Heart right ventricle (tissue), 16 donors: ENCODE measurements at regions not wholly inside any gene's neighbourhood (a gene's known extent, or its start where the extent isn't known, plus 50 kb on each side); places are given as distances from the start of the nearest gene placed in this dataset.

Experiments
- ATAC-seq, 8 donors: fragments of 200-7000 bp; cut with Tn5 transposase; one replicate each; pipeline ENCODE4 v1.9.1; 2020; ENCODE audit warnings: mild to moderate bottlenecking in 8 of 8, moderate library complexity in 8 of 8, moderate number of reproducible peaks in 1 of 8
- DNase-seq, 2 donors: peaks; one replicate each; pipeline ENCODE4 v3.0.0-alpha.2; 2020
- H3K27ac ChIP-seq, 10 donors: fragments of 200-600 bp; sonication (generic) in 2 of 10; one replicate each; pipeline versions ENCODE4 v1.5.0 to v1.8.0; 2020 to 2022; ENCODE audit warnings: mild to moderate bottlenecking in 3 of 10
- H3K27me3 ChIP-seq, 7 donors: fragments of 200-600 bp; one replicate each; pipeline ENCODE4 v1.8.0; 2021 to 2022; ENCODE audit warnings: mild to moderate bottlenecking in 2 of 7
- H3K36me3 ChIP-seq, 9 donors: fragments of 200-600 bp; sonication (generic) in 1 of 9; one replicate each; pipeline versions ENCODE4 v1.5.0 to v1.8.0; 2020 to 2022; ENCODE audit warnings: mild to moderate bottlenecking in 2 of 9
- H3K4me1 ChIP-seq, 9 donors: fragments of 200-600 bp; sonication (generic) in 1 of 9; one replicate each; pipeline versions ENCODE4 v1.5.0 to v1.8.0; 2020 to 2022; ENCODE audit warnings: mild to moderate bottlenecking in 4 of 9
- H3K4me3 ChIP-seq, 10 donors: fragments of 200-600 bp; sonication (generic) in 2 of 10; one replicate each; pipeline versions ENCODE4 v1.5.0 to v1.8.0; 2020 to 2022; ENCODE audit warnings: mild to moderate bottlenecking in 7 of 10, moderate library complexity in 2 of 10
- H3K9me3 ChIP-seq, 11 donors: fragments of 200-600 bp in 10 of 11; sonication (generic) in 2 of 11; one replicate each; pipeline versions ENCODE4 v1.5.0 to v1.8.0; 2013 to 2022; ENCODE audit warnings: mild to moderate bottlenecking in 2 of 11, control low read depth in 1 of 11, moderate library complexity in 1 of 11
- WGBS, 2 donors: extraction: QIAGEN DNeasy Blood & Tissue Kit; methylation state at CpG; one replicate each; pipeline ENCODE4 v1.1.7; 2013; ENCODE audit warnings: inconsistent platforms in 1 of 2; 5-methylcytosine and 5-hydroxymethylcytosine counted together
- intact Hi-C, 10 donors: fragments of 100-400 bp; cut with DNase I; formaldehyde crosslinking; loops; one replicate each; pipeline versions ENCODE4 v1.11.1 to v1.14.2; 2022
- TF ChIP-seq, protein P1 (sequence below), 9 donors: fragments of 200-600 bp; sonication (generic) in 2 of 9; IDR thresholded peaks; one replicate each; pipeline versions ENCODE4 v1.5.0 to v1.8.0; 2021 to 2022; ENCODE audit warnings: antibody characterized with exemption in 9 of 9, mild to moderate bottlenecking in 5 of 9, moderate library complexity in 1 of 9
- donor health status: Arrhythmogenic right ventricular cardiomyopathy.
- donor health status: ischemic (EF 13 %, LVEDD 7.1; RV severe dilation, severe dysfunction).
- donor health status: healthy with polysubstance abuse.
- donor health status: DM: no; HTN: yes; CAD: no.
- donor health status: DM: no; HTN: no; CAD: no.
- donor health status: ischemic (EF 25% LVEDD 6.9; RV normal size, moderate dysfunction).
- donor health status: ischemic (EF 25% LVEDD 5.7; RV mildly dilated, moderate dysfunction).
- donor health status: healthy.
- donor health status: DM: yes; HTN: yes; CAD: no.
- donor health status: Ischemic cardiomyopathy.
- donor health status: ischemic (EF 35%, LVEDD 5.7; RV mildly dilated, moderate dysfunction).
- donor health status: nonischemic (EF 11% LVEDD 7.7; RV severe dilation, severe dysfunction).
- donor health status: DM: yes; HTN: yes; CAD: no.
- donor health status: PGD.
- donor health status: ischemic (EF 29% LVEDD 5.4; RV normal size, mild dysfunction).
- donor health status: nonischemic (EF 23%, LVEDD 6.1; RV moderate dilation, normal function).

DNA sequence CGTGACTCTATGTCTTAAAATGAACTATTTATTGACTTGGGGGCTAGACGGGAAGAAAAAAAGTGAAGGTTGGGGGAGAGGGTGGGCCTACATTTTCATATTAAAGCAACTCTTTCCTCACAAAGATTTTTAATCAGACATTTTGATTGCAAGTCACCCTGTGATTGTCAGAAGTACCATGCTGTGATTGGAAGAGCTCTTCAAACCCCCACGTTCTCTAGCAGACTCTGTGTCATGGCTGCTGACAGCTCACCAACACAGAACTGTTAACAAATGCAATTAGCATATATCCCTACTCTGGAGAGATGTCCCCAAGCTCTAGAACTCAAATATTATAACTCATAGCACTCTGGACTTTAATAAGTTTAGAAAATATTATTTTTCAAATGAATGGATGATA lies 428.4 kb upstream of the DCC start:
- Histone ChIP-seq H3K4me3 (no peak overlapping the region), H3K4me1 (no peaks in the 10 kb centered on the region), H3K9me3 (no peaks in the 10 kb centered on the region), H3K27me3 (no peaks in the 10 kb centered on the region), H3K36me3 (no peaks in the 10 kb centered on the region), H3K27ac (no peak overlapping the region)
- intact Hi-C loops, result no loop called here
- TF ChIP-seq, protein P1, sequence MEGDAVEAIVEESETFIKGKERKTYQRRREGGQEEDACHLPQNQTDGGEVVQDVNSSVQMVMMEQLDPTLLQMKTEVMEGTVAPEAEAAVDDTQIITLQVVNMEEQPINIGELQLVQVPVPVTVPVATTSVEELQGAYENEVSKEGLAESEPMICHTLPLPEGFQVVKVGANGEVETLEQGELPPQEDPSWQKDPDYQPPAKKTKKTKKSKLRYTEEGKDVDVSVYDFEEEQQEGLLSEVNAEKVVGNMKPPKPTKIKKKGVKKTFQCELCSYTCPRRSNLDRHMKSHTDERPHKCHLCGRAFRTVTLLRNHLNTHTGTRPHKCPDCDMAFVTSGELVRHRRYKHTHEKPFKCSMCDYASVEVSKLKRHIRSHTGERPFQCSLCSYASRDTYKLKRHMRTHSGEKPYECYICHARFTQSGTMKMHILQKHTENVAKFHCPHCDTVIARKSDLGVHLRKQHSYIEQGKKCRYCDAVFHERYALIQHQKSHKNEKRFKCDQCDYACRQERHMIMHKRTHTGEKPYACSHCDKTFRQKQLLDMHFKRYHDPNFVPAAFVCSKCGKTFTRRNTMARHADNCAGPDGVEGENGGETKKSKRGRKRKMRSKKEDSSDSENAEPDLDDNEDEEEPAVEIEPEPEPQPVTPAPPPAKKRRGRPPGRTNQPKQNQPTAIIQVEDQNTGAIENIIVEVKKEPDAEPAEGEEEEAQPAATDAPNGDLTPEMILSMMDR (IDR thresholded peaks at IDR 0.05), result no peak
- no peak for ATAC-seq
- WGBS, 2 donors, result 61 to 64% methylated on average over 3 of the region's 3 CpGs
- DNase-seq, result no peak

- Histone ChIP-seq H3K4me1 (no peaks in the 10 kb centered on the region), H3K36me3 (no peaks in the 10 kb centered on the region), H3K4me3 (no peak overlapping the region), H3K27ac (no peak overlapping the region), H3K9me3 (no peaks in the 10 kb centered on the region), H3K27me3 (no peaks in the 10 kb centered on the region)
- intact Hi-C loops, result no loop called here
- no peak for DNase-seq
- TF ChIP-seq, protein P1 (IDR thresholded peaks at IDR 0.05), result no peak
- no peak for ATAC-seq
These were observed 427.6 kb upstream of the DCC start for GRCh38 chr18:51912381-51912780.

DNA sequence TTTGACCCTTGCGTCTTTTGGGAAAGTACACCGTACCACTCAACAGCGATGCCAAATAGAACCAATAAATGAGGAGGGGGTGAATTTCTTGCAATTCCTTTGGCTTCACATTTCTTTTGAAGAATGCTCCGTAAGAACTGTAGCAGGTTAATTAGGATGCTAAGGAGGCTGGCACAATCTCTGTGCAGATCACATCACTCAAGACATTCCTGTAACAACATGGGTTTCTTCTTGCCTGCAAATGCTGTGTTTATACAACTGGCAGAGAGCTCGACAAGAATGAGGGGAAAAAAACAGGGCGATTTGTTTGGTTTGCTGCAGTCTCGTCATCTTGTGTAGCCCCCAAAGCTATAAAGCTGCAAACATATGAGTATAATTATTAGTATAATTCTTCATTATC lies 424.8 kb upstream of the DCC start:
- TF ChIP-seq, protein P1 (IDR thresholded peaks at IDR 0.05), result no peak

GRCh38 chr18:51921862-51922261 lies 418.1 kb upstream of the DCC start:
- intact Hi-C loops, result no loop called here
- no peak overlapping the region for H3K27ac ChIP-seq
- TF ChIP-seq, protein P1 (IDR thresholded peaks at IDR 0.05), result no peak
- ATAC-seq (no peak), DNase-seq (no peak)
- no peaks in the 10 kb centered on the region for H3K4me1 ChIP-seq
- H3K27me3 ChIP-seq, result peaks cover 0 to 3% (median 0%) of the 10 kb centered on the region in 7 donors
- H3K9me3 ChIP-seq, result peaks cover 0 to 28% (median 5%) of the 10 kb centered on the region in 11 donors
- H3K4me3 ChIP-seq, result no peak overlapping the region
- no peaks in the 10 kb centered on the region for H3K36me3 ChIP-seq
- WGBS, 2 donors, result 81 to 83% methylated on average over 3 of the region's 3 CpGs

More for the DNA sequence above, 424.8 kb upstream of the DCC start:
- no peak overlapping the region for H3K27ac ChIP-seq
- no peaks in the 10 kb centered on the region for H3K4me1 ChIP-seq
- H3K4me3 ChIP-seq, result no peak overlapping the region
- no peaks in the 10 kb centered on the region for H3K9me3 ChIP-seq
- no peak for DNase-seq
- ATAC-seq, result no peak
- no peaks in the 10 kb centered on the region for H3K36me3 ChIP-seq
- intact Hi-C loops, result no loop called here
- H3K27me3 ChIP-seq, result peaks cover 0 to 3% (median 0%) of the 10 kb centered on the region in 7 donors
- 47 to 53% methylated on average over 7 of the region's 7 CpGs for WGBS, 2 donors

GRCh38 chr18:51933903-51934302 lies 406.1 kb upstream of the DCC start:
- Histone ChIP-seq H3K27ac (no peak overlapping the region), H3K27me3 (no peaks in the 10 kb centered on the region), H3K36me3 (no peaks in the 10 kb centered on the region), H3K4me1 (no peaks in the 10 kb centered on the region), H3K9me3 (peaks cover 0 to 20% (median 0%) of the 10 kb centered on the region in 11 donors), H3K4me3 (no peak overlapping the region)
- TF ChIP-seq, protein P1 (IDR thresholded peaks at IDR 0.05), result no peak
- intact Hi-C loops, result no loop called here
- DNase-seq (no peak), ATAC-seq (no peak)
- WGBS, 2 donors, result 74 to 81% methylated on average over 1 of the region's 1 CpG
